H1 (cell line): ENCODE measurements at regions not wholly inside any gene's neighbourhood (a gene's known extent, or its start where the extent isn't known, plus 50 kb on each side); places are given as distances from the start of the nearest gene placed in this dataset.

ENCODE experiments used
- CTCF ChIA-PET: fragments of 300-600 bp; sonication (Branson Sonifier 250); formaldehyde crosslinking; loops from one replicate; lab custom pipeline; 2021; ENCODE audit not compliant: partially characterized antibody; lab: Charles Lee
- POLR2A ChIA-PET: fragments of 300-600 bp; sonication (Branson Sonifier 250); formaldehyde crosslinking; loops from one replicate; lab custom pipeline; 2021; ENCODE audit warnings: inconsistent platforms; ENCODE audit not compliant: partially characterized antibody; lab: Charles Lee
- DNase-seq, 2 experiments: peaks; one replicate each; pipeline versions ENCODE4 v3.0.0 to v3.0.0-alpha.2; 2010 to 2022; ENCODE audit warnings: low spot score in 2 of 2, low read depth in 1 of 2, mixed read lengths in 1 of 2
- FAIRE-seq: peaks from 2 replicates; lab custom pipeline; 2011; peaks lifted over from hg19 to GRCh38; lab: Jason Lieb, UNC
- H2AFZ ChIP-seq: 2 replicates; pipeline ENCODE4 v1.8.1; 2012; ENCODE audit warnings: low read length, inconsistent platforms
- H2AK5ac ChIP-seq: 2 replicates; pipeline ENCODE4 v1.6.1; 2013; ENCODE audit warnings: low read depth, low read length
- H2BK120ac ChIP-seq: replicated peaks from 2 replicates; pipeline ENCODE3; 2013; ENCODE audit warnings: low read depth, low read length, inconsistent platforms
- H2BK12ac ChIP-seq: 2 replicates; pipeline ENCODE4 v1.6.1; 2013; ENCODE audit warnings: low read depth, low read length
- H2BK15ac ChIP-seq: 2 replicates; pipeline ENCODE4 v1.6.1; 2013; ENCODE audit warnings: low read length
- H2BK20ac ChIP-seq: 2 replicates; pipeline ENCODE4 v1.6.1; 2013; ENCODE audit warnings: low read length
- H2BK5ac ChIP-seq: 2 replicates; pipeline ENCODE4 v1.6.1; 2013; ENCODE audit warnings: low read depth, low read length
- H3K14ac ChIP-seq: 2 replicates; pipeline ENCODE4 v1.6.1; 2013; ENCODE audit warnings: inconsistent platforms; ENCODE audit not compliant: insufficient read length
- H3K18ac ChIP-seq: 2 replicates; pipeline ENCODE4 v1.6.1; 2013; ENCODE audit warnings: low read length; ENCODE audit errors: extremely low read depth
- H3K23ac ChIP-seq: 2 replicates; pipeline ENCODE4 v1.6.1; 2013; ENCODE audit warnings: inconsistent platforms; ENCODE audit not compliant: insufficient read length
- H3K23me2 ChIP-seq: 2 replicates; pipeline ENCODE4 v1.6.1; 2013; ENCODE audit warnings: low read depth, low read length
- H3K27ac ChIP-seq: 2 replicates; pipeline ENCODE4 v1.6.1; 2011; ENCODE audit warnings: low read depth, low read length, inconsistent platforms
- H3K27me3 ChIP-seq, 4 experiments: replicated peaks in 1 of 4; 1 replicate in 1 of 4; 2 replicates in 3 of 4; pipeline versions ENCODE4 v1.6.1 to v1.8.1; 2011 to 2013; ENCODE audit warnings: low read length in 3 of 4, mild to moderate bottlenecking in 3 of 4, inconsistent platforms in 2 of 4, mixed read lengths in 2 of 4, moderate library complexity in 1 of 4; ENCODE audit not compliant: control insufficient read depth in 3 of 4, insufficient read depth in 3 of 4; ENCODE audit errors: extremely low read depth in 1 of 4
- H3K36me3 ChIP-seq, 4 experiments: 2 replicates each; pipeline versions ENCODE4 v1.6.1 to v1.8.1; 2011 to 2013; ENCODE audit warnings: mild to moderate bottlenecking in 4 of 4, low read length in 3 of 4, moderate library complexity in 2 of 4, control low read depth in 1 of 4, inconsistent platforms in 1 of 4; ENCODE audit not compliant: insufficient read depth in 4 of 4, control insufficient read depth in 2 of 4
- H3K4ac ChIP-seq: replicated peaks from 2 replicates; pipeline ENCODE3; 2013; ENCODE audit warnings: low read length, low read depth, mixed read lengths, inconsistent platforms; ENCODE audit not compliant: insufficient read length
- H3K4me1 ChIP-seq, 4 experiments: replicated peaks in 1 of 4; 1 replicate in 1 of 4; 2 replicates in 3 of 4; pipeline versions ENCODE4 v1.6.1 to v1.8.1; 2011 to 2013; ENCODE audit warnings: low read length in 3 of 4, inconsistent platforms in 2 of 4, mixed read lengths in 1 of 4; ENCODE audit not compliant: insufficient read depth in 4 of 4, control insufficient read depth in 3 of 4
- H3K4me2 ChIP-seq, 2 experiments: 2 replicates each; pipeline versions ENCODE4 v1.6.1 to v1.8.1; 2011 to 2013; ENCODE audit warnings: low read depth in 2 of 2, low read length in 2 of 2, control low read depth in 1 of 2, inconsistent platforms in 1 of 2, mild to moderate bottlenecking in 1 of 2; ENCODE audit not compliant: insufficient read depth in 1 of 2
- H3K4me3 ChIP-seq, 4 experiments: fragments of 200-600, 300-600 bp in 1 of 4; sonication (generic), shearing (Covaris generic), sonication (Bioruptor Twin) in 1 of 4; 2 replicates each; pipeline versions ENCODE4 v1.5.1 to v1.8.1; 2011 to 2016; ENCODE audit warnings: low read length in 4 of 4, low read depth in 3 of 4, control low read depth in 2 of 4, inconsistent platforms in 2 of 4, mild to moderate bottlenecking in 2 of 4, mixed read lengths in 1 of 4, moderate library complexity in 1 of 4; ENCODE audit not compliant: insufficient read depth in 2 of 4; ENCODE audit errors: extremely low read depth in 1 of 4
- H3K56ac ChIP-seq: replicated peaks from 2 replicates; pipeline ENCODE3; 2013; ENCODE audit warnings: low read depth, mild to moderate bottlenecking, mixed read lengths, low read length, inconsistent platforms; ENCODE audit not compliant: insufficient read length
- H3K79me1 ChIP-seq: 2 replicates; pipeline ENCODE4 v1.6.1; 2013; ENCODE audit warnings: low read depth, low read length, control low read depth
- H3K79me2 ChIP-seq, 2 experiments: 2 replicates each; pipeline versions ENCODE4 v1.6.1 to v1.8.1; 2012 to 2013; ENCODE audit warnings: low read length in 2 of 2, mild to moderate bottlenecking in 2 of 2, inconsistent platforms in 1 of 2; ENCODE audit not compliant: insufficient read depth in 2 of 2, control insufficient read depth in 1 of 2
- H3K9ac ChIP-seq, 4 experiments: replicated peaks in 1 of 4; 1 replicate in 1 of 4; 2 replicates in 3 of 4; pipeline versions ENCODE4 v1.6.1 to v1.8.1; 2011 to 2013; ENCODE audit warnings: low read depth in 3 of 4, low read length in 3 of 4, control low read depth in 2 of 4, mild to moderate bottlenecking in 2 of 4, moderate library complexity in 2 of 4, inconsistent platforms in 1 of 4; ENCODE audit errors: extremely low read depth in 1 of 4
- H3K9me3 ChIP-seq, 2 experiments: 2 replicates each; pipeline versions ENCODE4 v1.6.1 to v1.8.1; 2012 to 2013; ENCODE audit warnings: mild to moderate bottlenecking in 2 of 2, moderate library complexity in 2 of 2, control low read depth in 1 of 2, inconsistent platforms in 1 of 2, low read depth in 1 of 2, low read length in 1 of 2, mixed read lengths in 1 of 2; ENCODE audit not compliant: insufficient read depth in 2 of 2
- H4K20me1 ChIP-seq, 2 experiments: replicated peaks in 1 of 2; 2 replicates each; pipeline versions ENCODE3 to v1.8.1; 2011 to 2013; ENCODE audit warnings: inconsistent platforms in 2 of 2, low read length in 2 of 2, mild to moderate bottlenecking in 1 of 2; ENCODE audit not compliant: insufficient read depth in 2 of 2, control insufficient read depth in 1 of 2
- H4K5ac ChIP-seq: 2 replicates; pipeline ENCODE4 v1.6.1; 2013; ENCODE audit warnings: low read length, low read depth, mixed read lengths, inconsistent platforms; ENCODE audit not compliant: insufficient read length
- H4K8ac ChIP-seq: 2 replicates; pipeline ENCODE4 v1.8.0; 2013; ENCODE audit warnings: mild to moderate bottlenecking, moderate library complexity, low read length, inconsistent platforms; ENCODE audit not compliant: insufficient read depth; ENCODE audit errors: extremely low read depth
- H4K91ac ChIP-seq: replicated peaks from 2 replicates; pipeline ENCODE3; 2013; ENCODE audit warnings: low read length, mixed read lengths, inconsistent platforms; ENCODE audit not compliant: insufficient read length
- ZNF274 ChIP-seq: IDR thresholded peaks from 2 replicates; pipeline ENCODE4 v1.7.0; 2012; ENCODE audit warnings: low read length, borderline replicate concordance; ENCODE audit errors: extremely low read depth
- WGBS, 2 experiments: shearing (Covaris generic) in 1 of 2; methylation state at CpG; one replicate each; pipeline versions ENCODE4 v1.1.6 to v1.1.7; 2013 to 2015; ENCODE audit warnings: low lambda C conversion rate in 2 of 2, mixed read lengths in 2 of 2, inconsistent platforms in 1 of 2, low coverage in 1 of 2, missing lambda C conversion rate in 1 of 2; ENCODE audit not compliant: insufficient replicate concordance in 2 of 2, insufficient coverage in 1 of 2, insufficient read length in 1 of 2; ENCODE audit errors: extremely low coverage in 1 of 2, missing lambda C conversion rate in 1 of 2; 5-methylcytosine and 5-hydroxymethylcytosine counted together
- TF ChIP-seq, protein P1 (sequence below), 3 experiments: IDR thresholded peaks; 1 replicate in 2 of 3; 2 replicates in 1 of 3; pipeline versions ENCODE4 v1.5.1 to v1.6.1; 2011; ENCODE audit warnings: low read length in 3 of 3, mild to moderate bottlenecking in 3 of 3, inconsistent platforms in 2 of 3, low read depth in 1 of 3, moderate library complexity in 1 of 3; ENCODE audit not compliant: insufficient read depth in 1 of 3; ENCODE audit errors: control extremely low read depth in 1 of 3

DNA sequence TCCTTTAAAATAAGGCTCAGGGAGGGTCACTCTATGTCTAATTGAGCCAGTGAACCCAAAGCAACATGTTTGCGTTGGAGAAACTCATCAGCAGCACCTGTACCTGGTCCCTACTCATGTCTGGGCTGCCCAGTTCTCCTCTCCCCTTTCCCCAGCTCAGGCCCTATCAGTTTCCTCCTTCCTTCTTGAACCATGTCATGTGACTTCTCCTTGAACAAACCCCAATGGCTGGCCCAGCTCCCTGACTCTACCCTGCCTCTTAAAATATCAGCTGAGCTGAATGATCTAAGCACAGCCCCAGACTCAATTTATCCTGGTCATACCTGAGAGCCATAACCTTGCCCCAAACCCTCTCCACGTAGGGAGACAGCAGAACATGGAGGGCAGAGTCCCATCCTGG is 290.9 kb downstream of the LPIN1 start:
- no peak overlapping the region for H2AK5ac ChIP-seq
- WGBS, 2 experiments = 94% methylated on average over 2 of the region's 2 CpGs; no CpG with 5 or more reads in 1 of the 2 experiments
- no peak overlapping the region for H2BK120ac ChIP-seq
- H3K4me2 ChIP-seq = no peak overlapping the region
- TF ChIP-seq, protein P1, sequence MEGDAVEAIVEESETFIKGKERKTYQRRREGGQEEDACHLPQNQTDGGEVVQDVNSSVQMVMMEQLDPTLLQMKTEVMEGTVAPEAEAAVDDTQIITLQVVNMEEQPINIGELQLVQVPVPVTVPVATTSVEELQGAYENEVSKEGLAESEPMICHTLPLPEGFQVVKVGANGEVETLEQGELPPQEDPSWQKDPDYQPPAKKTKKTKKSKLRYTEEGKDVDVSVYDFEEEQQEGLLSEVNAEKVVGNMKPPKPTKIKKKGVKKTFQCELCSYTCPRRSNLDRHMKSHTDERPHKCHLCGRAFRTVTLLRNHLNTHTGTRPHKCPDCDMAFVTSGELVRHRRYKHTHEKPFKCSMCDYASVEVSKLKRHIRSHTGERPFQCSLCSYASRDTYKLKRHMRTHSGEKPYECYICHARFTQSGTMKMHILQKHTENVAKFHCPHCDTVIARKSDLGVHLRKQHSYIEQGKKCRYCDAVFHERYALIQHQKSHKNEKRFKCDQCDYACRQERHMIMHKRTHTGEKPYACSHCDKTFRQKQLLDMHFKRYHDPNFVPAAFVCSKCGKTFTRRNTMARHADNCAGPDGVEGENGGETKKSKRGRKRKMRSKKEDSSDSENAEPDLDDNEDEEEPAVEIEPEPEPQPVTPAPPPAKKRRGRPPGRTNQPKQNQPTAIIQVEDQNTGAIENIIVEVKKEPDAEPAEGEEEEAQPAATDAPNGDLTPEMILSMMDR (IDR thresholded peaks at IDR 0.05; ENCODE audit: control extremely low read depth in 1 of 3, insufficient read depth in 1 of 3, low read depth in 1 of 3, low read length in 3 of 3) = no peak
- TF ChIP-seq ZNF274 = no peak
- no peak overlapping the region for H2BK20ac ChIP-seq
- CTCF ChIA-PET = no interaction called here
- H3K4ac ChIP-seq = no peak overlapping the region
- H3K4me3 ChIP-seq = no peak overlapping the region
- no peak overlapping the region for H4K91ac ChIP-seq
- no peaks in the 10 kb centered on the region for H3K36me3 ChIP-seq
- H3K79me2 ChIP-seq = no peaks in the 10 kb centered on the region
- H3K14ac ChIP-seq = no peak overlapping the region
- POLR2A ChIA-PET = no interaction called here
- DNase-seq = no peak
- no peaks in the 10 kb centered on the region for H3K27me3 ChIP-seq
- H4K8ac ChIP-seq = no peak overlapping the region
- no peak overlapping the region for H4K5ac ChIP-seq
- no peak overlapping the region for H3K23ac ChIP-seq
- H3K79me1 ChIP-seq = no peaks in the 10 kb centered on the region
- H3K56ac ChIP-seq = no peak overlapping the region
- H3K9me3 ChIP-seq = no peaks in the 10 kb centered on the region; a peak in 1 of 4 replicates
- H2BK12ac ChIP-seq = no peak overlapping the region
- H4K20me1 ChIP-seq = no peaks in the 10 kb centered on the region
- no peak for FAIRE-seq
- H2BK15ac ChIP-seq = 0 out of 2 replicates have a peak overlapping the region, but pooled peaks have one; percentile 5
- no peak overlapping the region for H3K9ac ChIP-seq
- H2AFZ ChIP-seq = no peak overlapping the region
- no peak overlapping the region for H3K18ac ChIP-seq
- 0 out of 2 replicates have a peak, but pooled peaks cover 3% of the 10 kb centered on the region for H3K23me2 ChIP-seq
- H3K4me1 ChIP-seq = 0 out of 7 replicates have a peak, but pooled peaks cover 0 to 2% (median 0%) of the 10 kb centered on the region in 4 experiments
- H3K27ac ChIP-seq = no peak overlapping the region
- H2BK5ac ChIP-seq = no peak overlapping the region
